ENCODE measurements at regions not wholly inside any gene's neighbourhood (a gene's known extent, or its start where the extent isn't known, plus 50 kb on each side); places are given as distances from the start of the nearest gene placed in this dataset.

DNA sequence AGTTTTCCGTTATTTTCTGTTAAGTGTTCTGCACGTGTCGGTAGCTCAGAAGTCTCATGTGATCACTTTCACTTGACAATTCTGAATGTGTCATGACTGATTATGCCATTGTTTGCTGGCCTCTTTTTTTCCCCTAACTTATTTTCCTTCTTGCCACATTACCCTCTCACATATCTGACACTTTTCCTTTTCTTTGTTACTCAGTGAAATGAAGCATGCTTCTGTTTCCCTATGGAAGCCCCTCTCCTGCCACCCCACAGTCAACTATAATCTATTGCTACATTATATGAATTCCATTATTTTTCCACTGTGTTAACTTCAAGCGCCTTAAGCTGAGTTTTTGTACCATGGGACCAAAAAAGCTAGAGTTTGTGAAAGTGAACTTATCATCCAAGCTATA, 531.6 kb upstream of the HS3ST5 start:
- Mint-ChIP-seq H3K4me3 (no peak overlapping the region), H3K27me3 (ENCODE audit: insufficient read depth, low read depth, poor library complexity) (no peaks in the 10 kb centered on the region), H3K36me3 (ENCODE audit: low read depth) (no peaks in the 10 kb centered on the region), H3K9me3 (no peaks in the 10 kb centered on the region), H3K4me1 (no peaks in the 10 kb centered on the region), H3K27ac (no peak overlapping the region)
- Histone ChIP-seq H2AFZ (no peak overlapping the region), H3F3A (replicated peaks; ENCODE audit: low read depth) (no peaks in the 10 kb centered on the region), H3K4me3 (no peak overlapping the region), H3K27ac (ENCODE audit: low read depth) (no peak overlapping the region), H3K79me2 (replicated peaks; ENCODE audit: insufficient read depth) (no peaks in the 10 kb centered on the region), H3K4me2 (no peak overlapping the region), H3K27me3 (ENCODE audit: insufficient read depth) (no peaks in the 10 kb centered on the region), H3K36me3 (ENCODE audit: insufficient read depth) (no peaks in the 10 kb centered on the region), H3K4me1 (ENCODE audit: insufficient read depth) (no peaks in the 10 kb centered on the region), H3K9me2 (ENCODE audit: insufficient read depth) (no peaks in the 10 kb centered on the region), H4K20me1 (replicated peaks; ENCODE audit: insufficient read depth) (no peaks in the 10 kb centered on the region)
- ATAC-seq (no peak), DNase-seq (ENCODE audit: low spot score) (no peak)
- TF ChIP-seq EZH2 (IDR thresholded peaks at IDR 0.05; ENCODE audit: low read depth, unreplicated experiment) (no peak), ZNF331 (CRISPR knock-in tag; IDR thresholded peaks at IDR 0.05; ENCODE audit: low read depth) (no peak), ZNF114 (CRISPR knock-in tag; IDR thresholded peaks at IDR 0.05) (no peak), EZH2phosphoT487 (IDR thresholded peaks at IDR 0.05; ENCODE audit: unreplicated experiment) (no peak), POLR2AphosphoS5 (IDR thresholded peaks at IDR 0.05; ENCODE audit: low read depth) (no peak), STAT1 (IDR thresholded peaks at IDR 0.05; ENCODE audit: unreplicated experiment) (no peak), ZNF462 (CRISPR knock-in tag; IDR thresholded peaks at IDR 0.05) (no peak), NANOG (IDR thresholded peaks at IDR 0.05; ENCODE audit: borderline replicate concordance) (no peak), JUNB (IDR thresholded peaks at IDR 0.05; ENCODE audit: unreplicated experiment) (no peak), CREB1 (CRISPR knock-in tag; IDR thresholded peaks at IDR 0.05; ENCODE audit: low read depth) (no peak)
- TF ChIP-seq, protein P1, sequence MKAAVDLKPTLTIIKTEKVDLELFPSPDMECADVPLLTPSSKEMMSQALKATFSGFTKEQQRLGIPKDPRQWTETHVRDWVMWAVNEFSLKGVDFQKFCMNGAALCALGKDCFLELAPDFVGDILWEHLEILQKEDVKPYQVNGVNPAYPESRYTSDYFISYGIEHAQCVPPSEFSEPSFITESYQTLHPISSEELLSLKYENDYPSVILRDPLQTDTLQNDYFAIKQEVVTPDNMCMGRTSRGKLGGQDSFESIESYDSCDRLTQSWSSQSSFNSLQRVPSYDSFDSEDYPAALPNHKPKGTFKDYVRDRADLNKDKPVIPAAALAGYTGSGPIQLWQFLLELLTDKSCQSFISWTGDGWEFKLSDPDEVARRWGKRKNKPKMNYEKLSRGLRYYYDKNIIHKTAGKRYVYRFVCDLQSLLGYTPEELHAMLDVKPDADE (IDR thresholded peaks at IDR 0.05): no peak
- TF ChIP-seq, protein P2, sequence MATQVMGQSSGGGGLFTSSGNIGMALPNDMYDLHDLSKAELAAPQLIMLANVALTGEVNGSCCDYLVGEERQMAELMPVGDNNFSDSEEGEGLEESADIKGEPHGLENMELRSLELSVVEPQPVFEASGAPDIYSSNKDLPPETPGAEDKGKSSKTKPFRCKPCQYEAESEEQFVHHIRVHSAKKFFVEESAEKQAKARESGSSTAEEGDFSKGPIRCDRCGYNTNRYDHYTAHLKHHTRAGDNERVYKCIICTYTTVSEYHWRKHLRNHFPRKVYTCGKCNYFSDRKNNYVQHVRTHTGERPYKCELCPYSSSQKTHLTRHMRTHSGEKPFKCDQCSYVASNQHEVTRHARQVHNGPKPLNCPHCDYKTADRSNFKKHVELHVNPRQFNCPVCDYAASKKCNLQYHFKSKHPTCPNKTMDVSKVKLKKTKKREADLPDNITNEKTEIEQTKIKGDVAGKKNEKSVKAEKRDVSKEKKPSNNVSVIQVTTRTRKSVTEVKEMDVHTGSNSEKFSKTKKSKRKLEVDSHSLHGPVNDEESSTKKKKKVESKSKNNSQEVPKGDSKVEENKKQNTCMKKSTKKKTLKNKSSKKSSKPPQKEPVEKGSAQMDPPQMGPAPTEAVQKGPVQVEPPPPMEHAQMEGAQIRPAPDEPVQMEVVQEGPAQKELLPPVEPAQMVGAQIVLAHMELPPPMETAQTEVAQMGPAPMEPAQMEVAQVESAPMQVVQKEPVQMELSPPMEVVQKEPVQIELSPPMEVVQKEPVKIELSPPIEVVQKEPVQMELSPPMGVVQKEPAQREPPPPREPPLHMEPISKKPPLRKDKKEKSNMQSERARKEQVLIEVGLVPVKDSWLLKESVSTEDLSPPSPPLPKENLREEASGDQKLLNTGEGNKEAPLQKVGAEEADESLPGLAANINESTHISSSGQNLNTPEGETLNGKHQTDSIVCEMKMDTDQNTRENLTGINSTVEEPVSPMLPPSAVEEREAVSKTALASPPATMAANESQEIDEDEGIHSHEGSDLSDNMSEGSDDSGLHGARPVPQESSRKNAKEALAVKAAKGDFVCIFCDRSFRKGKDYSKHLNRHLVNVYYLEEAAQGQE (IDR thresholded peaks at IDR 0.05; ENCODE audit: unreplicated experiment): no peak
- TF ChIP-seq, protein P3, sequence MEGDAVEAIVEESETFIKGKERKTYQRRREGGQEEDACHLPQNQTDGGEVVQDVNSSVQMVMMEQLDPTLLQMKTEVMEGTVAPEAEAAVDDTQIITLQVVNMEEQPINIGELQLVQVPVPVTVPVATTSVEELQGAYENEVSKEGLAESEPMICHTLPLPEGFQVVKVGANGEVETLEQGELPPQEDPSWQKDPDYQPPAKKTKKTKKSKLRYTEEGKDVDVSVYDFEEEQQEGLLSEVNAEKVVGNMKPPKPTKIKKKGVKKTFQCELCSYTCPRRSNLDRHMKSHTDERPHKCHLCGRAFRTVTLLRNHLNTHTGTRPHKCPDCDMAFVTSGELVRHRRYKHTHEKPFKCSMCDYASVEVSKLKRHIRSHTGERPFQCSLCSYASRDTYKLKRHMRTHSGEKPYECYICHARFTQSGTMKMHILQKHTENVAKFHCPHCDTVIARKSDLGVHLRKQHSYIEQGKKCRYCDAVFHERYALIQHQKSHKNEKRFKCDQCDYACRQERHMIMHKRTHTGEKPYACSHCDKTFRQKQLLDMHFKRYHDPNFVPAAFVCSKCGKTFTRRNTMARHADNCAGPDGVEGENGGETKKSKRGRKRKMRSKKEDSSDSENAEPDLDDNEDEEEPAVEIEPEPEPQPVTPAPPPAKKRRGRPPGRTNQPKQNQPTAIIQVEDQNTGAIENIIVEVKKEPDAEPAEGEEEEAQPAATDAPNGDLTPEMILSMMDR (conservative IDR thresholded peaks at IDR 0.05; ENCODE audit: low read depth in 2 of 2): no peak

All from GM23338 (cell line).